HG03196 (cell line): ENCODE measurements at regions not wholly inside any gene's neighbourhood (a gene's known extent, or its start where the extent isn't known, plus 50 kb on each side); places are given as distances from the start of the nearest gene placed in this dataset.

Experiments
- ATAC-seq: cut with Tn5 transposase; IDR thresholded peaks from one replicate; pipeline ENCODE4 v1.9.1; 2021; ENCODE audit not compliant: unreplicated experiment

DNA sequence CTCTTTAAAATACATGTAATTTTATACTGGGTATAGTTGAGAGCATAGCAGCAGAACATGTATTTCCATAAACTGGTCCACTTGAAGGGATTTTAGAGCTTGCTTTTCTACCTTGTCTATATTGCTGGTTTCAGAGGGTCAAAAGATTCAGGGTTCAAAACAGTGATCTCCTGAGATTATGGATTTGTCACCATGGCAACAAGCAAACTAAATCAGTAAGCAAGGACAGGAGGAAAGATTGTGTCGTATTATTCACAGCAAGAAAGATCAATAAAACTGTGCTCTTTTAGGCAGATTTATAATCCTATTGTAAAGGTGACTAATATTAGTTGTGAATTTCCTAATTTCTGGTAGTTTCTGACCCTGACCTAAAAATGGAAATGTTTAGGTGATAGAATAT, 496.4 kb downstream of the LMO7 start:
- no peak for ATAC-seq

DNA sequence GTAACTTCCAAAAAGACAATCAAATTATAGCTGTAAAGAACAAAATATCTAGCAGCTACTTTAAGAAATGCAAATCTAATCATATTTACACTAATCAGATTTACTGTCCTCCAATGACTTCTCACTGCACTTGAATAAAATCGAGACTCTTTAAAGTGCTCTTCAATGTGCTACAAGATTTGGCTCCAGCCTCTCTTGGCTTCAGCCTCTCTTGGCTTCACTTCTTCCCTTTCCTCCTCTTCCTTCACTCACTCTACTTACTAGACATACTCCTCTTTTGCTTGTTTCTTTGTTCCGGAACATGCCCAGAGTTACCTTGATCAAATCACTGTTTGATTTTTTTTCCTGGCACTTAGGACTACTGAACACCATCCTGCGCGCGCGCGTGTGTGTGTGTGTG, 495.4 kb downstream of the LMO7 start:
- no peak for ATAC-seq

DNA sequence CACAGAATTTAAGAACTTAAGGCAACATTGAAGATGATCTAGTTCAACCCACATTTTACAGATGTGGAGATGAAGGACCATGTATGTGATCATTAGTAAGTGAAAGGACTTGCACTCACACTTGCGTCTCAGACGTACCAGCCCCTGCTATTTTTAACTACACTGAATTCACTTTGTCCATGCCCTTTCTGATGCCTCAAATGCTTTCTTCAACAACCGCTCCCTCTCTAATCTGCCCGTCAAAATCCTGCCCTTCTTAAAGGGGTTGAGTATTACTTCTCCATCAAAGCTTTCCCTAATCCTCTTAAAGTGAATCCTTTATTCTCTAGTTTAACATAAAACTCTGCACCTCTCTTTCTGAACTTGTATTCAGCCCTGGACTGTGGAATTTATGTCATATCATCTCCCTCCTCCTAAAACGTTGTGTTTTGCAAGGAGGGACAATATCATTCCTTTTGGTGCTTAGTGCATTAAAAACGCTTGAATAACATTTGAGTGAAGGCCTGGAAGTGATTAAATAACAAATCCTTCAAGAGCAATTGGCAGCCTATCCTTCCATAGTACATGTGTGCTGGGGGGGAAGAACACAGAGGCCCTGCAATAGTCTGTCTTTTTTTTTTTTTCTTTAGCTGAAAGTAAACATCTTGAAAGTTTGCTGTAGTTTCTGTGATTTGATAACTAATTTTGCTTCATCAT, 493.3 kb downstream of the LMO7 start:
- no peak for ATAC-seq

DNA sequence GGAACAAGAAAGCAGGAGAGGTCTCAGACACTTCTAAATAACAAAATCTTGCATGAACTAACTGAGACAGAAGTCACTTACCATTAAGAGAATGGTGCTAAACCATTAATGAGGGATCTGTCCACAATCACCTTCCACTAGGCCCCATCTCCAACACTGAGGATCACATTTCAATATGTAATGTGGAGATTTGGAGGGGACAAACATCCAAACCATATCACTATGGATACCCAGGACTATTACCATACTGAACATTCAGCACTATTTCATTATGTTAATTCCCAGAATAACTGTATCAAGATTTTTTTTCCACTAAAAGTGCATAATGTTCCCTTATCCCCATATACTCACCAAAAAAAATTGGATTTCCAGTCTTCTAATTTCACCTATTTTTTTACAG, 491.8 kb downstream of the LMO7 start:
- no peak for ATAC-seq

DNA sequence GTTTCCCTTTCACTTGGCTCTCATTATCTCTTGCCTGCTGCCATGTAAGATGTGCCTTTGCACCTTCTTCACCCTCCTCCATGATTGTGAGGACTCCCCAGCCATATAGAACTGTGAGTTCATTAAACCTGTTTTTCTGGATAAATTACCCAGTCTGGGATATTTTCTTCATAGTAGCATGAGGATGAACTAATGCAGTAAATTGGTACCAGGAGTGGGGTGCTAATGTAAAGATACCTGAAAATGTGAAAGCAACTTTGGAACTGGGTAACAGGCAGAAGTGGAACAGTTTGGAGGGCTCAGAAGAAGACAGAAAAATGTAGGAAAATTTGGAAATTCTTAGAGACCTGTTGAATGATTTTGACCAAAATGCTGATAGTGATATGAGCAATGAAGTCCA, 487.4 kb downstream of the LMO7 start:
- no peak for ATAC-seq

DNA sequence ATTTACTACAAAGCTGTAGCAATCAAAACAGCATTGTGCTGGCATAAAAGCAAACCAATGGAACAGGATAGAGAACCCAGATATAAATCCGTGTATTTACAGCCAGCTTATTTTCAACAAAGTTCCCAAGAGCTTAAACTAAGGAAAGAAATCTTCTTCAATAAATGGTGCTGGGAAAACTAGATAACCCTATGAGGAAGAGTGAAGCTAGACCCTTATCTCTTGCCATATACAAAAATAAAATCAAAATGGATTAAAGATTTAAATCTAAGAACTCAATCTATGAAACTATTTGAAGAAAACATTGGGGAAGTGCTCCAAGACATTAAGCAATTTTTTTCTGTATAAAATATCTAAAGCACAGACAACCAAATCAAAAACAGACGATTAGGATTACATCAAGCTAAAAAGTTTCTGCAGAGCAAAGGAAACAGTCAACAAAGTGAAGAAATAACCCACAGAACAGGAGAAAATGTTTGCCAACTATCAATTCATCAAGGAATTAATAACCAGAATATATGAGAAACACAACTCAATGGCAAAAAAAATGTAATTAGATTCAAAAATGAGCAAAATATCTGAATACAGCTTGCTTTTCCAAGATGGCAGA, 480.7 kb downstream of the LMO7 start:
- no peak for ATAC-seq

DNA sequence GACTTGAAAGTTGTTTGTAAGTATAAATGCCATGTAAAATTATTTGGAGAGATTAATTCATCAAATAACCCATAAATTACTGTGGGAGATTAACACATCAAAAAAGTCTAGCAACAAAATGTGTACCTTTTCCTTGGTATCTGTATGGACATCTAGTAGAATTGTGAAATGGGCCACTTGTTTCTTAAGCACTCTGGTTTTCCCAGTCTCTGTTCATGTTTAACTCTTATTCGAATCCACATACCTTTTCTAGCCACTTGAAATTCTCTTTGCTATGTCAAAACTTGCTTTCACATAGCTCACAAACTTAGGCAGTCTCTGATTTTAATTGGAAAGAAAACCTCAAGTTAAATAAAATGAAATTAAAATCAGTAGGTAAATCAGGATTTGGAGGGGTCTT, 470.6 kb downstream of the LMO7 start:
- ATAC-seq, result no peak

DNA sequence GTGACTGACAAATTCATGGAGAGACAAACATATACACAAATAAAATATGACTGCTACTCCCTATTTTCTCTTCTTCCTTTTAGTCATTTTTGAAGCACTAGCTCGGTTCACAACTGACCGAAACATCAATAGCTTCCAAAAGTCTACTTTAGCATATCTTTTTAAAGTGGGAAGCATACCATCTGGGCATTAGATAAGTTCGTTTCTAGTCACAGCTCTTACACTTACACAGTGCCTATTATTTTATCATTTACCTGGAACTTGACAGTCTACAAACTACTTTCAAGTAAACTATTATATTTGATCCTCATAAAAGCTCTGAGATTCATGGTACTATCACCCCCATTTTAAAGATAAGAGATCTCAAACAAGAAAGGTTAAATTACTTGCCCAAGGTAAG, 458.5 kb downstream of the LMO7 start:
- no peak for ATAC-seq

DNA sequence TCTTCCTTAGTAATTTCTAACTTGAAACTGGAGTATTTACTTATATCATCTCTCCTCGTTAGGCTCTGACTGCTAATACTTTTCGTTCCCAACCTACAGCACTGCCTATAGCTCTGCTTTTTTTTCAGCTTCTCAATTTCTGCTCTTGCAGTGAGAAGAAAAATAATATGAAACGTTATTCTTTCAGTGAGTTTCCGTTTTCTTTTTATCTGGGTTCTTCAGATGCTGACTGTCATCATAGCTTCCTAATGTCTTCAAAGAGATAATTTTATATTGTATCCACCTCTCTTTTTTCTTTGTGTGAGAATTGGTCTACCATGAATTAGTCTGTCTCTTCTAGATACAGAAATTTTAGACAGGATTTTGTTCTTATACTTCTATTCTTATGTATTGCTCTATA, 454.9 kb downstream of the LMO7 start:
- ATAC-seq, result no peak

DNA sequence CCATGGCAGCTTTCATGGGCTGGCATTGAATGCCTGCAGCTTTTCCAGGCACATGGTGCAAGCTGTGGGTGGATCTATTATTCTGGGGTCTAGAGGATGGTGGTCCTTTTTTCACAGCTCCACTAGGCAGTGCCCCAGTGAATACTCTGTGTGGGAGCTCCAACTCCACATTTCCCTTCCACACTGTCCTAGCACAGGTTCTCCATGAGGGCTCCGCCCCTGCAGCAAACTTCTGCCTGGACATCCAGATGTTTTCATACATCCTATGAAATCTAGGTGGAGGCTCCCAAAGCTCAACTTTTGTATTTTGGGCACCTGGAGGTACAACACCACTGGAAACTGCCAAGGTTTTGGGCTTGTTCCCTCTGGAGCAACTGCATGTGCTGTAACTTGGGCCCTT, 450.6 kb downstream of the LMO7 start:
- no peak for ATAC-seq

DNA sequence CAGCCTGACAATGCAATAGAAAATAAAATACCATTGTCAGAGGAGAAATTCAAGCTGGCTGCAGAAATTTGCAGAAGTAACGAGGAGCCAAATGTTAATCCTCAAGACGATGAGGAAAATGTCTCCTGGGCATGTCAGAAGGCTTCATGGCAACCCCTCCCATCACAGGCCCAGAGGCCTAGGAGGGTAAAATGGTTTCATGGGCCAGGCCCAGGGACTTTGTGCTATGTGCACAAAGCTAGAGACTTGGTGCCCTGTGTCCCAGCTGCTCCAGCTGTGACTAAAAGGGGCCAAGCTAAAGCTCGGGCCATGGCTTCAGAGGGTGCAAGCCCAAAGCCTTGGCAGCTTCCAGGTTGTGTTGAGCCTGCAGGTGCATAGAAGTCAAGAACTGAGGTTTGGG, 431.7 kb downstream of the LMO7 start:
- no peak for ATAC-seq

DNA sequence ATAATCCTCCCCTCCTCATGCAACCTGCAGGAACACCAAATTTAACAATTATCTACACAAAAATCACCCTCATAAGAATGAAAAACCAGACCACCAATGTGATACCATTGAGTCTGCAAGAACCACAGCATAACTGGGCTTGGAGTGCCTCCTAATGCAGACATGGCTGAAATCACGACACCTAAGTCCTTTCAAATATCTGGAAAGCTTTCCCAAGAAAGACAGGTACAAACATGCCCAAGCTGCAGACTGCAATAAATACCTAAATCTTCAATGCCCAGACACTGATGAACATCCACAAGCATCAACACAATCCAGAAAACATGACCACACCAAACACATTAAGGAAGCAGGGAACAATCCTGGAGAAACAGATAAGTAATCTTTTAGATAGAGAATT, 417.1 kb downstream of the LMO7 start:
- no peak for ATAC-seq

DNA sequence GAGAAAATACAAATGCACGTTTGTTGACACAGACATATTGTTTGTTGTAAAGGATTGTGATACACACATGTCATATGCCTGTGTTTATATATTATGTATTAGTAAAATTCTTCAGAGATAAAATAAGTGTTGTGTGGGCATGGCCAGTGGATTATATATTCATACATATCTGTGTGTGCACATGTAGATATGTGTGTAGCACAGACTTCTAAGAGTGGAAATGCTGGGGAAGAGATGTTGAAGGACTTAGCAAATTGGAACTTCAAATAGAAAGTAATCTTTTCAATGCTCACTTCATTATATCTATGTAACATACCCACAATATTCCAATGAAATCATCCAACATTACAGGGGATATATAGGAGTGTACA, 413.2 kb downstream of the LMO7 start:
- no peak for ATAC-seq

DNA sequence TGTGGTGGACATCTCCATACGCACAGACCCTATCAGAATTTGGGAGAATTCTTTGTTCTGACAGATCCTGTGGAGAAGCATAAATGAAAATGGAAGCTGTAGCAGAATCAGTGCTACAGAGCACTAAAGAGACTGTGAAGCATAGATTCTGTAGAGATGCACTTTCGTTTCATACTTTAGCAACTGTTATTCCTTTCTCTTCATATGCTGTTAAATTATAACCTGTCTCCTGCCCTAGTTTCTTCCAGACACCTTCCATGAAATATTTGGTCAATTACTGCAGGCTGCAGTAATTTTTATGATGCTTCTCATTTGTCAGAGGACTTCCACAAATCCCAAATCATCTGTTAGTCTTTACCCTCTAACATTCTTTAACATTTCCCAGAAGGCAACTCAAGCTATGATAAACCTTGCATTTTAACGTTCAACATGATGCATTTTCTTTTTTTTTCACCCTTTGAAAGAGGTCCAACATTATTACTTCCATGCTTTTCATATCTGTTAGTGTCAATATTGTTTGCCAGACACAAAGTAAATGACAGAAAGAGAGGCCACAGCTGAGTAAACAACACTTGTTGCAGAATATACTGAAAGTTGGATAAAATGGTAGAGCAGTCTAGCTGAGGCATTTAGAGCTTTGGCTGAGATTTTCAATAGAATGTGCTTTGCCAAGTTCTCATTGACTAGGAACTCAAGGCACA, 412.7 kb downstream of the LMO7 start:
- ATAC-seq, result no peak

DNA sequence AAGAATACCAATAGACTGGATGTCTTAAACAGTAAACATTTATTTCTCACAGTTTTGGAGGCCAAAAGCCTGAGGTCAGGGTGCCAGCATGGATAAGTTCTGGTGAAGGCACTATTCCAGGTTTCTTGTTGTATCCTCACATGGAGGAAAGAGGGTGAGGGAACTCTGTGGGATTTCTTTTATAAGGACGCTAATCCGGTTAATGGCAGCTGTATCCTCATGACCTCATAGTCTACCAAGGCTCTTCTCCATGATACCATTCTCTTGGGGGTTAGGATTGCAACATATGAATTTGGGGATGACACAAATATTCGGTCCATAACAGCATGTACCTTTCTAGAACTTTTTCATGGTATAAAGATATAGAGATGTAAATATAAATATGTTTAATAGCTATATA, 412.0 kb downstream of the LMO7 start:
- ATAC-seq, result no peak

DNA sequence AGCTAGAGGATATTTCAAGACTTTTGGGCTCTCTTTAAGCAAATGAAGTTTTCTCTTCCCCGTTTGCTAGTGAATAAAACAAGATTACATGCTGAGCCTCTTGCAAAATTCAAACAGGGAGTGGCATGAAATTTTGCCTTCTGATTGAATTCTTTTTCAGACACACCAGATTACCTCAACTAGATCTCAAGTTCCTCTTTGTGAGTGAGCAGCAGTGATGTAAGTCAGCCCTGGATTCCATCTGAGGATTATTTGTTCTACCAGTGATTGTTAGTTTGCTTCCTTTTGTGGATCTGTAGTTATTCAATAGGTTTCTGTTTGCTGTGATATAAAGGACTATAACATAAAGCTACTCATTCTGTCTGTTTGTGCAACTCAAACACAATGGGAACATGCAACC, 407.7 kb downstream of the LMO7 start:
- ATAC-seq, result no peak

DNA sequence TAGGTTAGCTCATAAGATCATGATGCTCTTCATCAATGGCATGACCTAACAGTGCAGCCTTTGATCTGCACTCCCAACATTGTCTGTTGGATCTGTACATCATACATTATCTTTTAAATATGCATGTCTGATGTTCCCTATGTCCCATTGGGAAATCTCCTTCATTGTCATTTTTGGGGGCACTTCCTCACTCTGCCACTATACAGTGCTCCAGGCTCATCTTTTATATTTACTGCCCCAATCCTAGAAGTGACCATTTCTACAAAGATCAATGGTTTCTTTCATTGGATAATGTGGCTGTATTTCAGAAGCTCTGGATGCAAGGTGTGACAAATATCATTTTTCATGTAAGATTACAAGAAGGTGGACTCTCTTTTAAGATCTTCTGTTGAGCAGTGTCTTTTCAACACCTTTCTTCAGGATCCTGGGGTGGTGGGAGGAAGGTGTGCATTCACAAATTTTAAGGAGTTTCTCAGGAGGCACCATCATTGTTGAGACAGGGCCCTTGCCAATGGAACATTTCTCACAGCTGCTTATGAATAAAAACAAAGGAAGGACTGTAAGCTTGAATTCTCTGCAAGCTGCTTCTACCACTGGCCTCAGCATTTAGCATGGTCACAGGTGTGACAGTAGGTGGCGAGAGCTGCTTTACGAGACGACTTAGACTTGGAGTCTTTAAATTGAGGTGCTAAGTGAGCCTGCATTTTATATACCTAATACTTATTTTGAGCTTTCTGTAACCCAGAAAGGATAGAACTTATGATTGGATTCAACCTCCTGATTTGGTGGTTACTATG, 403.0 kb downstream of the LMO7 start:
- no peak for ATAC-seq

DNA sequence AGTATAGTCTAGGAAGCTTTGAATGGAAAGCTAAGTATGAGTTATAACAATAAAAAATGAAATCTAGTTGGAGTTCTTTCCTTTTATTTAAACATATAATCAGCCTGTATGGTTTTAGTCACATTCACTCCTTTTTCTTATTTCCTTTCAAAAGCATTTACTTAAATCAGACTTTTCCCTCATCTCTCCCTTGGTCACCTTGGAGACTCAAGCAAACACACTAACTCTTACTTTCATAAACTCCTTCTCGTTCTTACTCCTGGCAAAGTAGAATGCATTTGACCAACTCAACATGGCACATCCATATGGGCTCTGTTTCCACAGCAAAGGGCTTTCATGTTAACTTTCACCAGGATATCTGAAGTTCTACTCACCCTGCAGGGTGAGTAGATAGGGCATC, 400.0 kb downstream of the LMO7 start:
- ATAC-seq, result no peak

DNA sequence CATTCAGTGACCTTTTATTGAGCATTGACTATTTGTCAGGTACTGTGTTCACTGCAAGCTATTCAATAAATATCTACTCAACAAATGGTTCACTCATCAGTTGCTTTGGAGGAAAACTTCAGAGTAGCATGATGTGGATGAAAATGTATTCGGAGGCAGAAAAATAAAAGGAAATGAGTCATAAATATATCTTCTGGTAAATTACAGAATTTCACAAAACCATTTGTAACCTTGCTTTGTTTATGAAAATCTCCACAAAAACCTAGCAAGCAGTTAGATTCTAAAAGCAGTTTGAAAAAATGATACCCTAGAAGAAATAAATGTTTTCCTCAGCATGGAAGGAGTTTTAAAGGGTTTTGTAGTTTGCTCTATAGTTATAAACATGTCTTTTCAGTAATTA, 399.6 kb downstream of the LMO7 start:
- ATAC-seq, result no peak

DNA sequence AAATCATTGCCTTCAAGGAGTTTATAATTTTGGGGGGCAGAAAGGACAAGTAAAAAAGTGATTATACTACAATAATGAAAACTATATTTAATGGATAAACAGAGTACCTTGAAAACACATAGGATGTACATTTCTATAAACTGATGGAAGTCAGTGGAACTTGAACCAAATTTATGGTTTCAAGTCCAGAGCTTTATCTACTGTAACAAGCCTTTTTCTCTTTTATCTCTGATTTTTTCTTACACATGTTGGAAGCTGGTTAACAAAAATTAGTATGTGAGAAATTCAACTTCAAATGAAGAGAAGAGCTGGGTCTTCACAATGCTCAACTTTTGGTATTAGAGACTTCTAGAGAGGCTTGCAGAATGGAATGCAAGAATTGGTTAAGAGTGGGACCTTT, 393.6 kb downstream of the LMO7 start:
- ATAC-seq, result no peak

DNA sequence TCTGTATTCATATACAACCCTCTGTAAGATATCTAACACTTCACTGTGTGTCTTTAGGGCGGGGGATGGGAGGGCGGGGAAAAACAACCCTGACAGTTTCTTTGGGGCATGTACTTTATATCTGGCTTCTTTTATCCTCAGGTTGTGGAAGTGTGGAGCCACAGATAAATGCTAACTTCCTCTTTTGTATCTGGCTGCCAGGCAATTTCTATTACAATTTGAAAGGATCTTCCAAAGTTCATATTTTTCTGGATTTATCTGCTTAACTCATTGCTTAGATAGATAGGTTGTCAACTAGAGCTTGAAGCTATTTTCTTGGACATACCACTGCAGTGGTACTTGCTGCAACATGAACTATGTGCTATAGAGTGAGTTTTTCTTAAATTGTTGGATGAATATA, 393.0 kb downstream of the LMO7 start:
- ATAC-seq, result no peak

DNA sequence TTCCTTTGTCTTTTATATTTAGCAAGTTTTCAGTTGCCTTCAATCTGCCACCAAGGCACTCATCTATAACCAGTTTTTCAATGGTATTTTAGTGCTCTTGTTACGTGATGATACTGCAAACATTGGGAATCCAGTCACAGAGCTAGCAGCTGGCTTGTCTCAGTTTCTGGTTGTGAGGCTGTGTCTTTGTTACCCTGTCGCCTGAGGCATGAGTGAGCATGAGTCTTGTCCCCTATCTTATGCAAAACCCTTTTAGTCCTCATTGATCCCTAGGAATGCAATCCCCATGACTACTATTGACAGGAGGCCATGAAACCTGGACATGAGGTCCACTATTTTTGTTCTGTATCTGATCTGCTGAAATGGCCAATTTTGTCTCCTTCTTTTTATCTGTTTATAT, 391.0 kb downstream of the LMO7 start:
- no peak for ATAC-seq
